CD4-positive, alpha-beta T cell treated with Interleukin-17A for 1 hour (primary cell): ENCODE measurements at regions not wholly inside any gene's neighbourhood (a gene's known extent, or its start where the extent isn't known, plus 50 kb on each side); places are given as distances from the start of the nearest gene placed in this dataset.
"Not testable (repeated sequence)": the region's sequence is repeated elsewhere in the genome, so short reads cannot be mapped to it uniquely, and the experiment has no call there.

Experiments
- DNase-seq: peaks from one replicate; pipeline ENCODE4 v3.0.0-alpha.2; 2020

GRCh38 chr4:24195991-24196736 lies 306.3 kb upstream of the PPARGC1A start:
- DNase-seq, result no peak

GRCh38 chr4:24192018-24192641 lies 302.3 kb upstream of the PPARGC1A start:
- no peak for DNase-seq

GRCh38 chr4:24190761-24191695 lies 301.2 kb upstream of the PPARGC1A start:
- DNase-seq, result no peak

GRCh38 chr4:24188459-24188858 lies 298.6 kb upstream of the PPARGC1A start:
- DNase-seq, result no peak

GRCh38 chr4:24186466-24186865 lies 296.6 kb upstream of the PPARGC1A start:
- no peak for DNase-seq

- DNase-seq, result no peak
Observed at GRCh38 chr4:24181005-24181404, 291.2 kb upstream of the PPARGC1A start.

DNA sequence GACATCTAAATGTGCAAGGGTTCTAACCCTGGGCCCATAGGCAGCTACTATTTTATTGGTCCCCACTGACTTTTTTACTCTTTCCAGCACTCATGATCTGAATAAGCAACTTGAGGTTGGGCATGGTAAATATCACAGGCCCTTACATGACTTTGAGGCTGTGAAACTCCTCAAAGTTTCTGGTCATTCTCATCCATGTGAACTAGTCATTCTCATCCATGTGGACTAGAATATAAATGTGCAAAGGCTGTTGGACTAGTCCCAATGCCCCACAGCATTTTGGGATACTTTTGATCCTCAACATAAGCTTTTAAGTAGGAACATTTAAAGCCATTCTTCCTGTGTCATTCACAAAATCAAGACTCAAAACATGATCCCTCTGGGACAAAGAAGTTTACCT lies 290.7 kb upstream of the PPARGC1A start:
- no peak for DNase-seq

DNA sequence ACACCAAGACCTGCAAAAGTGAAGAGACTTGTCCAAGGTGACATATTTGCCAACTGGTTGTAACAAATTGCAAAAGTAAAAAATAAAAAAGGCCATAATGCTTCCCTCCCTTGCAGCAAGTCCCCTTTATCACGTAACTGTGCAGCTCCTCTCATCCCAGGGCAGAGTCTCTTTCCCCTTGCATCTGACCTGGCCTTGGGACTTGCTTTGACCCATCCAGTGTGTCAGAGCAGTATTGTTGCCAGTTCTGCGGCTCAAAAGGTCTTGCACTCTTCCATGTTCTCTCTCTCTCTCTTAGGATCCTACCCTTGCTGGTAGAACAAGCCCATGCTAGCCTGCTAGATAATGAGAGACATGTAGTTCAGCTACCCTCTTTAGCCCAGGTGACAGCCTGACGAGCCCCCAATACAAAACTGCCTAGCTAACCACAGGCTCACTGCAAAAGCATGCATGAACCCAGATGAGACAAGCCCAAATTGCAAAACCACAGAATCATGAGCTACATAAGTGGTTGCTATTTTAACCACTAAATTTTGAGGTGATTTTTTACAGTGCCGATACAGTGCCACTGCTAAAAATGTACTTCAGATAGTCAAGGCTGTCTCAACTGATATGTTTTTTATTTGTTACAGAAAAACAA lies 289.5 kb upstream of the PPARGC1A start:
- DNase-seq, result no peak

DNA sequence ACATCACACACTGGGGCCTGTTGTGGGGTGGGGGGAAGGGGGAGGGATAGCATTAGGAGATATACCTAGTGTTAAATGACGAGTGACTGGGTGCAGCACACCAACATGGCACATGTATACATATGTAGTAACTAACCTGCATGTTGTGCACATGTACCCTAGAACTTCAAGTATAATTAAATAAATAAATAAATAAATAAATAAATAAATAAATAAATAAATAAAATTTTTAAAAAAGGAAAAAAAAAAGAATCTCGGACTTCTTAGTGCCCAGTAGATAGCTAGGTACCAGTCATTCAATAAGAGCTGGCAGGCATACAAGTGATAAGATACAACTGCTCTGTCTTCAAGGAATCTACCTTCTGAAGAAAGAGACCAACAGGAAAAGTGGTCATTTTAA lies 287.6 kb upstream of the PPARGC1A start:
- not testable (repeated sequence) for DNase-seq

DNA sequence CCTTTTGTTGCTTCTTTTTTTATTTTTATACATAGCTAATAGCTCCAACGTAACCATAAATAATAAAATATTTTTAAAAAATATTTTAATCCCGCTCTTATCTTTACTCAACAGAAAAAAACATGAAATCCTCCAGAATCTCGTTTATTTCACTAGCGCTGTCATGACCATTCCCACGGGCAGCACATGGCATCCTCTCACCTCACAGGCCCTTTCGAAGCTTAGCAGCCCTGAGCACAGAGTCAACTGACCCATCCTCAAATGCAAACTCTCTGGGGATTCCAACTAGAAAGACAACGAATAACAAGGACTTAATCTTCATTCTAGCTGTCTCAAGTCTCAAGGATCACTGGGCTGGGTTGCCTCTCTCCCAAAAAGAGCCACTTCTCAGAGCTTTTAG lies 285.9 kb upstream of the PPARGC1A start:
- no peak for DNase-seq

GRCh38 chr4:24174602-24175001 lies 284.8 kb upstream of the PPARGC1A start:
- DNase-seq, result no peak

DNA sequence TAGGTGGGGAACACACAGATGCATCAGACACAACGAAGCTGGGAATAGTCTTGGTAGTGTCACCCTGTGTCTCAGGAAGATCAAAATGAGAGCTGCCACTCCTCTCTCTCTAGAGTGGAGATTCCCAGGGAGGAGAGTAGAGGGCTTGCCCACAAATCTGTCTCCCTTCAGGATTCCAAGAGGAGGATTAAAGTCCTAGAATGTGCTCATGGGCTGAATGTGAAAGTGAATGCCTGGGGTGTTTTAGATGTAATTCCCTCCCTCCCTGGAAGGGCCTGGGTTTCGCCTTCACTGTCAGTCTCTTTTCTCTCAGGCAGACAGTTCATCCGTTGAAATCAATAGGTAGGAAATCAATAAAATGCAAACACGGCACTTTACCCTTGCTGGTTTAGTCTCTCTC lies 282.6 kb upstream of the PPARGC1A start:
- DNase-seq, result no peak

- no peak for DNase-seq
Observed at GRCh38 chr4:24169956-24170355, 280.1 kb upstream of the PPARGC1A start.

GRCh38 chr4:24168658-24169057 lies 278.8 kb upstream of the PPARGC1A start:
- DNase-seq, result no peak

DNA sequence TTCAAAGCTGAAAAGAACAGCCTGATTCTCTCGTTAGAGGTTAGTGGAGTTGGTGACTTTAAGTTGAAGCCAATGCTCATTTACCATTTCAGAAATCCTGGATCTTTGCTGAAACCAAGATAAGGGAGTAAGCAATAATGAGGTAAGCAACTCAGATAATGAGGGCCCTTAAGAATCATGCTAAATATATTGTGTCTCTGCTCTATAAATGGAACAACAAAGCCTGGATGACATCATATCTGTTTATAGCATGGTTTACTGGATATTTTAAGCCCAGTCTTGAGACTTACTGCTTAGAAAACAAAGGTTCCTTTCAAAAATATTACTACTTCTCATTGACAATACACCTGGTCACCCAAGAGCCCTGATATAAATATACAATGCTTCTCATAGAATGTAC lies 276.7 kb upstream of the PPARGC1A start:
- DNase-seq, result no peak

DNA sequence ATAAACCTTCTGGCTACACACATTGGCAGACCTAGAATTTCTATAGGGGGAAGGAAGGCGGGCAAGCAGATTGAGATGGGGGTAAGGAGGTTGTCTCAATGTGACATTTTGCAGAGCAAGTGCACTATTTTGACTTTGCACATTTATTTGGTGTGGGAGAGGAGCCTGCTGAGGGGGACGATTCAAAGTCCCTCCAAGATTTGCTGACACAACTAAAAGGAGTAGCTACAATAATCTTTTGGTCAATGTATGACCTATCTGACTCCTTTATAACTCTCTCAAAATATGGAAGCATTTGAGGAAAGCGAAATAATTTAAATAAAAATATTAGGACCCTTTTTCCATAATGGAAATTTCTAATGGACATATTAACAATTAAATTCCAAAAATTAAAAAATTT lies 274.9 kb upstream of the PPARGC1A start:
- no peak for DNase-seq

DNA sequence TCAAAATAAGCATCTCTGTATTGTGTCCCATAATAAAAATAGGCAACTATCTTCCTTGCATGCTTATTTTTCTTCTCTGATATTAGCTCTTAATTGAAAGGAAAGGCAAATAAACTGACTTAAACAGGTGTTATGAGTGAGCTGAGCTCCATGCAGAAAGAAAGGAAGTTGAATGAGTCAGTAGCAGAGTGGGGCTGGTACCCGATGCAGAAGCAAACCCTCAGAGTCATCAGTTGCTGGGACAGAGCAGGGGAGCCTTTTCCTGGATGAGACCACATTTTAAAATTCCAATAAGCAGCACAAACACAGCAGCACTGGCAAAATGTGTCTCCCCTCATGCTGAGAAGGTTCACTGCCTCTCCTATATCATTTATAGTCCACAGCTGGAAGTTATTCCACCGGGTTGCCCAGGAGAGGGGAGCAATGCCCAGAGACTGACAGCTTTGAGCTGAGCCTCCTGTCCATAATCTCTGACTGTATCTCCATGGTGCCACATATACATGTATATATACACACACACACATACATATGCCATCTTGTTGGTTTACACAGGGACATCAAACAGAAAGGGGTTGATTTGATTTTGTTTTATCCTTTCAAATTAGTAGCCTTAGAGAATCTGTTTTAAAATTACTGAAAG lies 274.3 kb upstream of the PPARGC1A start:
- DNase-seq, result no peak

GRCh38 chr4:24163314-24163713 lies 273.5 kb upstream of the PPARGC1A start:
- no peak for DNase-seq

- no peak for DNase-seq
Observed at GRCh38 chr4:24160358-24160757, 270.5 kb upstream of the PPARGC1A start.

GRCh38 chr4:24158031-24158430 lies 268.2 kb upstream of the PPARGC1A start:
- DNase-seq, result no peak

DNA sequence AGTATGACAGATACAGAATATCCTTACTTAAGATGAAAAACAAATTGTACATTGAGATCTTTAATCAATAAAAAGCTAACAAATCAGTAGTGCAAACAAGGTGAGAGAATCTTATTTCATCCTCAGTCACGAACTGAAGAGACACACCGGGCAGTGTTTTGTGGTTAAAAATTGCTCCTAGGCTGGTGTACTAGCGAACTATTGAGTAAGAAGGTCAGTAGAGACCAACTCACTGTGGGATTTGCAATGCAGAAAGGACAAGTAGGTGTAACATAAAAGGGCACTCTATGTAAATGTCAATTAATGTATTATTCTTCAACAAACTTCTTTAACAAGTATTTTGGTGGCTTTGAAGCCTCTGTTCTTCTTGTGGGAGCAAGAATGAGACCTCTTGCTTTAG lies 260.2 kb upstream of the PPARGC1A start:
- no peak for DNase-seq

- no peak for DNase-seq
Observed at GRCh38 chr4:24146127-24146526, 256.3 kb upstream of the PPARGC1A start.

GRCh38 chr4:24145591-24145990 lies 255.7 kb upstream of the PPARGC1A start:
- DNase-seq, result no peak
